COLO668 (cell line): ENCODE measurements at regions not wholly inside any gene's neighbourhood (a gene's known extent, or its start where the extent isn't known, plus 50 kb on each side); places are given as distances from the start of the nearest gene placed in this dataset.

Source experiments
- DNase-seq: peaks from one replicate; lab custom pipeline; 2025; ENCODE audit not compliant: unreplicated experiment; lab: John Stamatoyannopoulos, UW

DNA sequence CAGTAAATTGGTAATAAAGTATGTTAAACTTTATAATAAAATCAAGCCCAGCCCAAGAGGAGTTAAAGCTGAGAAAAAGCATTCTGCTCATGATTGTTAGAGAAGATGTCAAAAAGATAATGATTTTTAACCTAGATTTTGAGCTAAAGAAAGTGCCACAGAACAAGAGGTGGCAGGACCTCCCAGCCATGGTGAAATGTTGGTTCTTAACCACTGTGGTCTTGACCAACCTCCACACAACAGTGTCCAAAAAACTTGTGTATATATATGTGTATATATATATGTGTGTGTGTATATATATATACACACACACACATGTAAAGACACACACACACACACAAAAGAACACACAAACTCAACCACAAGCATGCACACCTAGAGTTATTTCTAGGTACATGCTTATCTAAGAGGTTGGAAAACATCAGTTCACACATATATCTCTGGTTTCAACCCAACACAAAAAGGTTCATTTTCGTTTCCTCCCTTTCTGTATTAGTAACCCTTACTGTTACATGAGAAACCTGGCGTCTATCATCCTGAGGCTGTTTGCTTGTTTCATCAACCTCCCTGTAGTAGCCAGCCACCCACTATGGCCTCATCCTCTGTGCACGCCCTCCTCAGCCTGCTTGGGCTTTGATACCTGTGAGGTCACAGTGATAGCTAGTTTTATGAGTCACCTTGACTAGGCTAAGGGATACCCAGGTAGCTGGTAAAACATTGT, 631.8 kb upstream of the ID2 start:
- no peak for DNase-seq

DNA sequence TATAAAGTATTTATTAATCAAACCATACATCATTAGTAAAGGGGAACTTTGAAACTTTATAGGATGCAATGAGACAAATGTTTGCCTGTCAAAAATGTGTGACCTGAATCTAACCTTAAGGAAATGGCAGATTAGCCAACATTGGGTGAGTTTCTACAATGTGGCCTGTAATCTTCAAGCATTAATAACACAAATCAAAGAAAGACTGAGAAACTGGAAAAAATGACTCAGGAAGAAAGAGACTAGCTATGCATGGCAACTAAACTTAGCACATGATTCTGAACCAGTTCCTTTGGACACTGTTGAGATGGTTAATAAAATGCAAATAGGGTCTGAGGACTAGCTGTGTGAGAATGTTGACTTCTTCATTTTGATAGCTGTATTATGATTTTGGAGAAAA, 628.6 kb upstream of the ID2 start:
- DNase-seq = no peak

DNA sequence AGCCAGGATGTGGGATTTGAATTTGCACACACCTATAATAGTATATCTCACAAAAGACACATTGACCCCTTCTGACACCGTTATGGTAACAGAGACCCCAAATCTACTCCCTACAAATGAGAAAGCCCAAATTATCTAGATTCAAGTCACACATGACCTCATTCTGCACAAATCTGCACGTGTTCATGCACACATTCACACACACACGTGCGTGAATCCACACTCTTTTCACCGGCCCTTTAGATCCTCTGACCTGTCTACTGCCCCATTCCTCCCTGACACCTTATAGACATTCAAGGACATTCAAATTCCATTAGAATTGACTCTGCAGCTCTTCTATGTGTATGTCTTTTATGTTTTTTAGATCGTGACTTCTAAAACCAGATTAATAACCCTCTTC, 627.8 kb upstream of the ID2 start:
- no peak for DNase-seq

DNA sequence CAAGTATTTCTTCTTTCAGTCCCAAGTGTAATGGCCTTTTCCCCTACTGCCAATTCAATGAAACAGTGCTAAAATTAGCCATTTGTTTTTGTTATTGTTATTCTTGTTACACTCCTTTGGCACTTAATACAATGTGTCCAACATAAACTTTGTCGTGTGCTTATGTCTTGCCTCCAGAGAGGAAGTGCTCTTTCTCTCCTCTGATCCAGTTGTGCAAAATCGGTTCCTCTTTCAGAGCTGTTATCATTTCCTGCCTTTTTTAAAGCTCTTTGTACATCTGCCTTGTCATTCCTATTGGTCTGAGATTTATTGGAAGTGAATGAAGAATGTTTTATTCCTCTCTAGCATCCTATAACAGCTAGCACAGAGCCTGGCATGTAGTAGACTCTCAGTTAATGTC, 623.2 kb upstream of the ID2 start:
- DNase-seq = no peak

DNA sequence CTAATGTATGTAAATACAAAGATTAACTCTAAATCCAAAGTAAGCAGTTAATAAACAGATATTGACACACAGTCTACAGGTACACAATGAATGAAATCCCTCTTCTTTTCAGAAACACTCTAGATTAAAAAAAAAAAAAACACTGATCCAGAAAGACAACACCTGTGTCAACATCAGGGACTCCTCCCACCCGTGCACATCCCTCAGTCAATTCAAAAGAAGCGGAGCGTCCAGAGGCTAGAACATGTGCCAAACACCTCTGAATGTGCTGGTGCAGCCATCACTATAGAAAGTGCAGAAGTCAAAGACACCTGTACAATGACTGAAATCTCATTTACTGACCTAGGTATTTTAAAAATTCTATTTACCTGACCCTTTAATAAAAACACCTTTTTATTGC, 622.6 kb upstream of the ID2 start:
- DNase-seq = peak; percentile 72

DNA sequence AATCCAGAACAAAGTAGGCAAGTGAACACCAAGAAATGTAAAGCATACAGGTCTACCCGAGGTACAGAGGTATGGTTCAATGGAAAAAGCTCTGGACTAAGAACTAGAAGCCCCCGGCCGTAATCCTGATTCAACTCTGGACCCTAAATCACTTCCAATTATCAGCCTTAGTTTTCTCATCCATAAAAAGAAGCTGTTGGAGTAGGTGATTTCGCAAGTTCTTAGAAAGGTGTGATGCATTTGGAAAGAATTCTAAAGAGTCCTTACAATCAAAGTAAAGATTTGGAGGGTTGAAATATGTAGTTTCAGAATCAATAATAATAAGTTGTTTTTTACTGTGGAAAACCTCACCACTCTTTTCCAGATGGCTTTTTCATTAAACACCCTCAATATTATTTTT, 622.1 kb upstream of the ID2 start:
- no peak for DNase-seq

DNA sequence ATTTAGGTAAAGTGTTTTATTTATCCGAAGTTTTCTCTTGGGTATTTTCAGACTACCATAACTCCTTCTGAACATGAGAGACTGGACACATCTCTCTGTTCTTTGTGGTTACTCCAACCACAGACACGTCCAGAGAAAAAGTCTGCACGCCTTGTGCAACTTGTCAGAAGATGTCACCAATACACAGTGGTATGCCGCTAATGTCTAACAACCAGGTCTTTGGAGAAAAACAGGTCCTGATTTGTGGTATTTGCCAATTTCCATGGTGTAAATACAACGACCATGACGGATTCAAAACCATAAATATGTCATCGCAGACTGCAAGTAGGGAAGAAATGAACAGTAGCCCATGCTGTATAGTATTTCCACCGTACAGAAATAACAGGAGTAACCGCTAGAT, 620.6 kb upstream of the ID2 start:
- no peak for DNase-seq

DNA sequence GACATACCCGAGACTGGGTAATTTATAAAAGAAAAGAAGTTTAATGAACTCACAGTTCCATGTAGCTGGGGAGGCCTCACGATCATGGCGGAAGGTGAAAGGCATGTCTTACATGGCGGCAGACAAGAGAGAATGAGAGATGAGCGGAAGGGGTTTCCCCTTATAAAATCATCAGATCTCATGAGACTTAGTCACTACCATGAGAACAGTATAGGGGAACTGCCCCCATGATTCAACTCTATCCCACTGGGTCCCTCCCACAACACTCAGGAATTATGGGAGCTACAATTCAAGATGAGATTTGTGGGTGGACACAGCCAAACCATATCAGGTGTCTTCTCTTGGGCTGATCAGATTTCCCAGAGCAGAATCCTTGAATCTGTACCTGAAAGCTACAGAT, 617.3 kb upstream of the ID2 start:
- no peak for DNase-seq

DNA sequence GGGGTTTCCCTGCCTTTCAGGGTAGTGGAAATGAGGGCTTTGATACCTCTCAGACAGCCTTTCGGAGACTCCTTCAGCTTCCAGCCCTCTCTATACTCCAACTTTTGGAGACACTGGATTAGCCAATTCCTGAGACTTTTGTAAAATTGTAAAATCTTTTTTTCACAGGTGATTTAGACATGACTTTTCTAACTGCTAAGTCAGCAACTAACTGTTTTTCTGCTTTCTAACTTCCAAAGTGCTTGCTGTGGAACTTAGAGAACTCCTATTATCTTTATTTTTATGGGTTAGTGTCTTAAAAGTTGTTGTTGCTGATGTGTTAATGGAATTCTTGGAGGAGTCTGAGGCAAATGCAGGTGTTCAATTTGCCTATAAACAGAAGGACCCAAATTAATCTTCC, 616.7 kb upstream of the ID2 start:
- DNase-seq = no peak

DNA sequence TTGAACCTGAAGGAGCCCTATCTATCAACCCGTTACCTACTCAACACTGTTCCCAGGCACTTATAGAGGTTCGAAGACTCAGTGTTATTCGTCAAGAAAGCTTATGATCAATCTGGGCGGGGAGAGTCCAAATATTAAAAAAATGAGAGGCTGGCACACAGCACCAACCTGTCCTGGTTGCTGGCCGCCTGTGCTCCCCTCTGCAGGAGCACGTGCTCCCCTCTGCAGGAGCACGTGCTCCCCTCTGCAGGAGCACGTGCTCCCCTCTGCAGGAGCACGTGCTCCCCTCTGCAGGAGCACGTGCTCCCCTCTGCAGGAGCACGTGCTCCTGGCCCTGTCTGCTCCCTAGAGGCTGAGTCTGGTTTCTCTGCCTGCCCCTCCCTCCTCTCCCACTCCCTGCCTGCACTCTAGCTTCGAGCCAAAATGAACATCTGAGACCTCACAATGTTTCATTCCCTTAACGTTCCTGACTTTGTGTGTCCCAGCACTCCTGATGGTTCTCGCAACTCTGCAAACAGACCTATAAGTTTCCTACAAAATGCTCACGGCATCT, 614.0 kb upstream of the ID2 start:
- no peak for DNase-seq

DNA sequence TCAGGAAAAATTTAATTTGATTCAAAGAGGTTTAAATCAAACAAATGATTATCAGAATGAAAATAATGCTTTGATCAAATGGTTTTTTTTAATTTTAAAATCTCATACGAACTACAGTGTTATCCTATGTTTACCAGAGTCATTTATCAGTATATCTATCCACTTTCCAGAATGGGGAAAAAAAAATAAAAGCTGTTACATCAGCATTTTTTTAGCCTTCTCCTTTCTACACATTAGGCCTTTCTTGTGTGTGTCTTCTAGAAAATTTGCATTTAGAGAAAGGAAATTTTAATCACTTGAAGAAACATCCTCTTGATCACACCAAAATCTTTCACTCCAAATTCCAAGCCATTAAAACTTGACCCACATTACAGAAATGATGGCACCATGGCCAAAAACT, 608.9 kb upstream of the ID2 start:
- no peak for DNase-seq

DNA sequence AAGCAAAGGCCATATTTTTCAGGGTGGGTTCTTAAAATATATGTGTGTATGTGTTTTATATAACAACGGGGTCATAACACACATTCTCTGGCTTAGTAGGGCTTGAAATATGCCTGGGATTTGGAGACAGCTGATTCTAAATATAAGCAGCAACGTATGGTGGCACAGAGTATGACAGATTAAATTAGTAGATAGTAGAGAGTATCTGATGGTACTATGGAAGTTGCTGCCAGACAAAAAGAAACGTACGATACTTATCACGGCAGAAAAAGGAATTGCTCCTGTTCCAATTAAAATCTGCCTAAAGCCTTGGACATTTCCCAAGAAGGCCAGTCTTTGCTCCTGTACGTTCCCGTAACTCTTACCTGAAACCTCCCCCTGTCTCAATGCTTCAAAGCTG, 607.9 kb upstream of the ID2 start:
- DNase-seq = no peak

DNA sequence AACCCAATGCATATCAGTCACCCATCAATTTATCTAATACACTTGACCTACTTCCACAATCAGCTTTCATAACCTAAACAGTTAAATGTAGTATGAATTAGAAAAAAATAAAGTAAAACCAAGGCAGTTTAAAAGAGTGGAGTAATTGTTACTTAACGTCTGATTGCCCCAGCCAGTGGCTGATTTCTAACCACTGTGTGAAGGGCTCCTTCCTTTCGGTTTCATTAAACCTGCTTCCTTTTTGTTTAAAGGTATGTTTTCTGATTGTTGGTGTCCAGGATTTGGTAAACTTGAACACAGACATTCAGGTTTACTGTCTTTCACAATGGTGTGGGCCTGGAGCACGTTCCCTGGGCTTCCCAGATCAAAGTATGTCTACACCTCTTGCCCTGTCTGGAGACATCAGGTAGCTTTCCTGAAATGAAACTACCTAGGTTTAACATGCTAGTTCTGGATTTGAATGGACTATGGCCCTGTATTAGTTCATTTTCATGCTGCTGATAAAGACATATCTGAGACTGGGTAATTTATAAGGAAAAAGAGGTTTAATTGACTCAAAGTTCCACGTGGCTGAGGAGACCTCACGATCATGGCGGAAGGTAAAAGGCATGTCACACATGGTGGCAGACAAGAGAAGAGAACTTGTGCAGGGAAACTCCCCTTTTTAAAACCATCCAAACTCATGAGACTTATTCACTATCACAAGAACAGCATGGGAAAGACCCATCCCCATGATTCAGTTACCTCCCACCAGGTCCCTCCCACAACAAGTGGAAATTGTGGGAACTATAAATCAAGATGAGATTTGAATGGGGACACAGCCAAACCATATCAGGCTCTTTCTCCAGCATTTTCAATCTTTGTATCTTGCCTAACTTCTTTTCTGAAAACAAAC, 605.2 kb upstream of the ID2 start:
- DNase-seq = no peak

DNA sequence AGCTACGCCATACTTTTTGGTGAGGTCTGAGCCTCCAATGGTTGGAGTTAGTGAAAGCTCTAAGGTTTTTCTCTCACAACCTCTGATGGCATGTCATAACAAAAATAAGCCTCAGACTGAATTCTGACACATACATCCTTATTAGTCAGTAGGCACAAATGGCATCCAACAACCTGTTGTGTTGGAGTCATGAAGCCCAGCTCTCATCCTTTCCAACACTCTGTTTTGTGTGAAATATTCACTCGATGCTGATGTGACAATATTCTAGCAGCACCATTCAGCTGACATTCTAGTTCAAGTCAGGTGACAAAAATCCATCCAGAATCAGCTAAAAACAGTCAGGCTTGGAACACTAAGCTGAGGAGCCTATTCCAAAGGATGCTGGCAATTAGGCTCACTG, 603.2 kb upstream of the ID2 start:
- DNase-seq = no peak

DNA sequence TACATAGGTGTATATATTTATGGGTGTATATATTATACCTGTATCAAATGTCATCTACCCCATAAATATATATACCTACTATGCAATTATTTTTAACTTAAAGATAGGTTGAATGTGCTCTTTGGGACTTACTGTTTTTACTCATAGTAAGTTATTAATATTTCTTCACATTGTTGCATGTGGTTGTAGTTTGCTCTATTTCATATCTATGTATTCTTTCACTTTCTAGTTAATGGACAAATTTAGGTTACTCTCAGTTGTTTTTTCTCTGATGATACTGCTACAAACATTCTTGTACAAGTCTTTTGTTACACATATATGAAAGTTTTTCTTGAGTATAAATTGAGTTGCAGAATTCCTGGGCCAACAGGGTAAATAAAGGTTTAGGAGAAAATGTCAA, 601.8 kb upstream of the ID2 start:
- DNase-seq = no peak

DNA sequence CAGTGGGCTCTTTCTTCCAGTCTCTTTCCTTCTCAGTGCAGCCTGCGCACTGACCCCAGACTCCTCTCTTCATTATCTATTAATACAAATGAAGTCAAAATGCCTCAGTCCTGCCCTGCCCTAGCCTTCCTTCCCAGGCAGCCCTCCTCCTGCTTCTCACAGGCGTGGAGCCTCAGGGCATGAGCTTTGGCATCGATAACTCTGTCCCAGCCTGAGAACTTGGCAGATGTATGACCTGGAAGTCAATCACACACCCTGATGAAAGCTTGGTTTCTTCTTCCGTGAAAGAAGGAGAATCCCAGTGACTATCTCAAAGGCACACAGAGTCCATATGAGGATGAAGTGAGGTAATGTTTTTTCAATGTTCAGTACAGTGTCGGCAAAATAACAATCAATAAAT, 600.7 kb upstream of the ID2 start:
- DNase-seq = no peak

DNA sequence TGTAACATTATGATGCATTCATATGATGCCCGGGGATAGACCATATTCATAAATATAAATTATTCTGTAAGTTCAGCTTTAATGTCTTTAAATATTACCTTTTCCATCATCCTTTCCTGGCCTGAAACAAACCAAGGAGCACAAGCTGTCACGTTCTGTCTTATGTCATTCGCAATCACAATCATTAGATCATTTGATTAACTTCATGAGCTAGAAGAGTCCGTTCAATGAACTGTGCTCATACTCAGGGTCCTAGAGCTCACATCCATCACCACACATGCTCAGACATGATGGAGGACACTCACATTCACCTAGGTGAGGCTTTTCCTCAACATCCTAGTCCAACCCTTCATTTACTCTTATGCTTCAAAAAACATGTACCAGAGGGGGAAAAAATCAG, 599.0 kb upstream of the ID2 start:
- DNase-seq = no peak

DNA sequence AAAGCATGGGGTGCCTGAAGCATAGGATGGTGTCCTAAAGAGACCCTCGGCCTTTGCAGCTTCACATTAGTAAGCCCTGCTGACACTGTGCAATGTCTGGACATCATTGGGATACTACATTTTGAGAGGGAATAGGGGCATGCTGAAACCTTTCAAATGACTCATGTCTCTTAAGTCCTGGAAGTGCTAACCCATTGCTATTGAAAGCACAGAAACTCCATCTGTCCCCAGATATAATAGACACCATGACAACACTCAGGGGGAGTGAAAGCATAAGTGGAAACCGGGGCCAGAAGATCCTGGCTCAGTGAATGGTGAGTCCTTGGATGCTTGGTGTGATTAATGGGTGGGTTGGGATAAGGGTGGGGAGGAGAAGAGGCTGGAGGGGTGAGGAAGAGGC, 595.5 kb upstream of the ID2 start:
- DNase-seq = no peak

DNA sequence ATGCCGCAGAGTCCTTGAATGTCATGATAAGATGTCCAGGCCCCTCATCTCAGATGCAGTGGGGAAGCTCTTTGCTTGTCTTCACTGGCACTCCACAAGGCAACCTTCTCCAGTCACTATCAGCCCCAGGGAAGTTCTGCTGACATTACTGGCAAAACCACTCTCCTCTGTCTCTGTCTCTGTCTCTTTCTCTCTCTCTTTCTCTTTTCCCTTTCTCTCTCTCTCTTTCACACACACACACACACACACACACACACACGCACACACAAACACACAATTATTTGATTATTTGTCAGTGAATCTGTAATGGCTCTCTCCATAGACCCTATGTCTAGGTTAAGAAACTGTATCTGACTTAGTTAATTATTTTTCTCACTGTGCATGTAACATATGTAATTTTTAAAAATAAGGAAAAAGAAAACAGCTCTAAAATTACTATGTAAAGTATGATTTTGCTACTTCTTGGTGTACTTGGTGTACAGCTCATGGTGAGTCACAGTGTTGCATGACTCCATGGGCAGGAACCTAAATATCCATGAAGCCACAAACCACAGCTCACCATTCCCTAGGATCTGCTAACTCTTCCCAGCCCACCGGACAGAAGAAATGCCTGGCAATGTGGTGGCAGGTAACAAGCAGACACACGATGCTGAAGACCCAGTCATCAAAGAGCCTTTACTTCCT, 594.9 kb upstream of the ID2 start:
- DNase-seq = no peak

DNA sequence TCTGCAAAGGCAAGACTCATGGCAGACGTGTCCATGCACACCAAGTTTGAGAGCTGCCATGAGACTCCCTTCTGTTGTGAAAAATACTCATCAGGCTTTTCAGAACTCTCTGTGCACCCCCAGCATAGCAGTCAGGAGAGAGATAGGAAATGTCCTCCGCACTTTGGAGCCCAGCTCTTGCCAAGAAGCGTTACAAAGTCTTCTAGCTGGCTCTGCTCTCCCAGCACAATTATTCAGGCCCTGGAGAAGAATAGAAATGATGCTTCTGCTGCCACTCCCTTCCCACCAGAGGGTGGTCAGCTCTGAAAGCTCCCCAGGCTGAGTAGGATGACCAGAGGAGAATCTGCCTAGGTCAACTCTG, 594.4 kb upstream of the ID2 start:
- no peak for DNase-seq

DNA sequence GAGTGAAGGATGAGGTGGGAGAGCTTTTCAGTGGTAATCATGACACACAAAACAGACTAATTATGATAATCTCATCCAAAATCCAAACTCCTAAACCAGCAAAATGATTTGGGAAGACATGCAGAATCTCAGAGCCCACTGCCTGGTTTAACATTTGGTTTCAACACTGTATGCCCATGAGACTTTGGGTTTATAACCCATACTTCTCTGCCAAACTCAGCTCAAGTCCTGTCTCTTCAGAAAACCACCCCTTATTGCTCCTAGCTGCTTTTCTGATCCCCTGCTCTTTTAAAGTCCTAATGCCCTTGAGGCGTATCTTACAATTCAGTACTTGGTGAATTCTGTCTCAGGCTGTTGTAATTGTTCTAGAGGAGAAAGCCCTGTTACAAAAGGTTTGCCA, 593.0 kb upstream of the ID2 start:
- no peak for DNase-seq

DNA sequence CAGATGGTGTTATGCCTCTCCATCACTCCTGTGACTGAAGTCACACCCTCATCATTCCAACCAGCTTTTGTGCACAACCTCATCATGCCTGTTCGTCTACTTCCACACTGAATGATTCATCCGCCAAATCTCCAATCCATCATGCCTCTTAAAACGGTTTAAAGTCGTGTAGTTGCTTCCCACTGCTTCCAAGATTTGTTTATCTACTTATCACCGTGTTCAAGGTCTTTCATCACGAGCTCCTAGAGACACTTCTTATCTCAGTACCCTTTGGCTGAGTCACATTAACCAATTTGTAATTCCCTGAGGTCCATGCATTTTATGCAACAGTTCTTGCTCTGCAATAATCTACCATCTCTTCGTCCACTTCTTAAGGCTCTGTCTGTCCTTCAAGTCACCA, 592.3 kb upstream of the ID2 start:
- no peak for DNase-seq
